Retinal pigment epithelial cell (primary cell): ENCODE measurements at regions not wholly inside any gene's neighbourhood (a gene's known extent, or its start where the extent isn't known, plus 50 kb on each side); places are given as distances from the start of the nearest gene placed in this dataset.
"Not testable (repeated sequence)": the region's sequence is repeated elsewhere in the genome, so short reads cannot be mapped to it uniquely, and the experiment has no call there.

Source experiments
- DNase-seq: peaks from one replicate; pipeline ENCODE4 v3.0.0-alpha.2; 2010; ENCODE audit warnings: low read depth
- H3K4me3 ChIP-seq: 2 replicates; pipeline ENCODE4 v1.5.1; 2011; ENCODE audit warnings: mild to moderate bottlenecking, low read length, control low read depth, moderate library complexity
- CTCF ChIP-seq: conservative IDR thresholded peaks from 2 replicates; pipeline ENCODE4 v1.5.1; 2011; ENCODE audit warnings: low read depth, low read length, control low read depth, inconsistent platforms

GRCh38 chr5:145446412-145446811 lies 388.7 kb downstream of the PRELID2 start:
- H3K4me3 ChIP-seq = no peak overlapping the region
- DNase-seq = no peak
- TF ChIP-seq CTCF = no peak

GRCh38 chr5:145445027-145445426 lies 390.1 kb downstream of the PRELID2 start:
- no peak overlapping the region for H3K4me3 ChIP-seq
- no peak for TF ChIP-seq CTCF
- DNase-seq = no peak

GRCh38 chr5:145443964-145444363 lies 391.2 kb downstream of the PRELID2 start:
- DNase-seq = no peak
- no peak for TF ChIP-seq CTCF
- H3K4me3 ChIP-seq = no peak overlapping the region

- no peak for DNase-seq
- no peak overlapping the region for H3K4me3 ChIP-seq
- TF ChIP-seq CTCF = no peak
Measured at GRCh38 chr5:145443366-145443765, 391.8 kb downstream of the PRELID2 start.

GRCh38 chr5:145442661-145443060 lies 392.5 kb downstream of the PRELID2 start:
- H3K4me3 ChIP-seq, DNase-seq: not testable (repeated sequence)

GRCh38 chr5:145441228-145441627 lies 393.9 kb downstream of the PRELID2 start:
- no peak for DNase-seq
- no peak overlapping the region for H3K4me3 ChIP-seq
- no peak for TF ChIP-seq CTCF

GRCh38 chr5:145437627-145438026 lies 397.5 kb downstream of the PRELID2 start:
- TF ChIP-seq CTCF = no peak
- H3K4me3 ChIP-seq = no peak overlapping the region
- no peak for DNase-seq

- TF ChIP-seq CTCF = no peak
- no peak for DNase-seq
- no peak overlapping the region for H3K4me3 ChIP-seq
Measured at GRCh38 chr5:145433077-145433476, 402.1 kb downstream of the PRELID2 start.
